GM23248 (cell line): ENCODE measurements at regions not wholly inside any gene's neighbourhood (a gene's known extent, or its start where the extent isn't known, plus 50 kb on each side); places are given as distances from the start of the nearest gene placed in this dataset.

Experiments
- EZH2 ChIP-seq: fragments of 200-600 bp; sonication (generic); IDR thresholded peaks from 2 replicates; pipeline ENCODE4 v1.6.1; 2018; ENCODE audit warnings: antibody characterized with exemption, mild to moderate bottlenecking; ENCODE audit not compliant: insufficient read depth, poor library complexity, severe bottlenecking
- EZH2phosphoT487 ChIP-seq: fragments of 200-600 bp; sonication (generic); IDR thresholded peaks from 2 replicates; pipeline ENCODE4 v1.6.1; 2018; ENCODE audit warnings: antibody characterized with exemption, moderate library complexity, mild to moderate bottlenecking, low read depth; ENCODE audit not compliant: insufficient read depth

GRCh38 chr18:27249933-27250332, 64.8 kb upstream of the CHST9 start:
- TF ChIP-seq EZH2: no peak
- TF ChIP-seq EZH2phosphoT487: no peak
